Choroid plexus epithelial cell (primary cell): ENCODE measurements at regions not wholly inside any gene's neighbourhood (a gene's known extent, or its start where the extent isn't known, plus 50 kb on each side); places are given as distances from the start of the nearest gene placed in this dataset.

Source experiments
- DNase-seq: peaks from one replicate; pipeline ENCODE4 v3.0.0-alpha.2; 2010; ENCODE audit warnings: low read depth
- H3K4me3 ChIP-seq: 2 replicates; pipeline ENCODE4 v1.5.1; 2011; ENCODE audit warnings: low read depth, mild to moderate bottlenecking, control low read depth, low read length, moderate library complexity
- CTCF ChIP-seq: conservative IDR thresholded peaks from 2 replicates; pipeline ENCODE4 v1.5.1; 2011; ENCODE audit warnings: low read depth, mild to moderate bottlenecking, control low read depth, inconsistent platforms, low read length, moderate library complexity

DNA sequence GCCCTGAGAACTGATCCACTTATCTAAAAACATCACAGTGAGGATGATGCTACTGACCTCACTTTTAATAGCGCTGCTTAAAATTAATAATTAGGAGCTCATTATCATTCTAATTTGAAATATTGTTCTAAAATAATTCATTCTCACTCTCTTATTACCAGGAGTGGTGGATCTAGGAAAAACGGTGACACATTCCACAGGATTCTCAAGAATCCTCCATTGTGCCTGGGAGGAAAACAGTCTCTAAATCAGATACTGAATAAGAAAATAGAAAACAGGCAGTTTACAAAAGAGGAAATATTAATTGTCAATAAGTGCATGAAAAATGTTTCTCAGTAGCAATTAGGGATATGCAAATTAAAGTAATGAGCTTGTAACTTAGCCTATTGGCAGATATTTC, 187.4 kb downstream of the TENT5A start:
- no peak overlapping the region for H3K4me3 ChIP-seq
- DNase-seq, result no peak
- no peak for TF ChIP-seq CTCF

GRCh38 chr6:81564470-81565068, 187.9 kb downstream of the TENT5A start:
- H3K4me3 ChIP-seq, result no peak overlapping the region
- no peak for TF ChIP-seq CTCF
- no peak for DNase-seq

DNA sequence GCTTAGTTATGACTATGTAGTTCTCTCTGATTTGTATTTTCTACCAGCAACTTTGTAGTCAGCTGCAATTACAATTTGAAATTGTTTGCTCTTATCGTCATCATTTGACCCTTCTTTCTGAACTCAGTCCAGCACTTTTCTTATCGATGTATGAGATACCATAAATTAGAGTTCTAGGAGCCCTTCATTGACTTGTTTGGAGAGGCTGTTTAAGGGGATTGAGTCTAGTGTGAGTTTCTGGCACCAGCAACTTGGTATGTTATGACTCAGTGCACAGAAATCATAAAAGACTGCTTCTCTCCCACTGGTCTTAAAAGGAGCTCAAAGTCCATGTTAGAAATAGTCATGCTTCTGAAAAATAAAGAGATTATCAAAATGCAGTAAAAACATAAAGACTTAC, 190.3 kb downstream of the TENT5A start:
- no peak overlapping the region for H3K4me3 ChIP-seq
- TF ChIP-seq CTCF, result no peak
- peak; percentile 83 for DNase-seq

DNA sequence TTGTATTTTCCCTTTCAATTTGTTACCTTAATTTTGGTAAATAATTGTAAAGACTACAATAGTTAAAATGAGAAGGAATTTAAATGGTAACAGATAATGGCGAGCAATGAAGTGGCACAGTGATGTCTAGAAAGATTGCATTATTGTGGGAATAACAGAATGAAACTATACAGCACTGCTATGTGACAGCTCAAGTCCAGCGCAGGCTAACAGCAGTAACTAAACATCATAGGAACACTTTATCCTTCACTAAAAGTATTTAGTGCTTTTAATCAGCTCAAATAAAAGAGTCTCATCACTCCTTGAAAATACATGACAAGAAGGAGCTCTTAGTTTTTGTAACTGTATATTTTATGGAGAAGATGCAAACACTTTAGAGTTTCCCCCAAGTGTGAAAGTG, 190.8 kb downstream of the TENT5A start:
- no peak overlapping the region for H3K4me3 ChIP-seq
- no peak for DNase-seq
- TF ChIP-seq CTCF, result no peak

- no peak for DNase-seq
- no peak for TF ChIP-seq CTCF
- no peak overlapping the region for H3K4me3 ChIP-seq
These were observed 191.4 kb downstream of the TENT5A start for GRCh38 chr6:81561071-81561564.

- DNase-seq, result no peak
- TF ChIP-seq CTCF, result no peak
- H3K4me3 ChIP-seq, result no peak overlapping the region
These were observed 194.7 kb downstream of the TENT5A start for GRCh38 chr6:81557811-81558210.

DNA sequence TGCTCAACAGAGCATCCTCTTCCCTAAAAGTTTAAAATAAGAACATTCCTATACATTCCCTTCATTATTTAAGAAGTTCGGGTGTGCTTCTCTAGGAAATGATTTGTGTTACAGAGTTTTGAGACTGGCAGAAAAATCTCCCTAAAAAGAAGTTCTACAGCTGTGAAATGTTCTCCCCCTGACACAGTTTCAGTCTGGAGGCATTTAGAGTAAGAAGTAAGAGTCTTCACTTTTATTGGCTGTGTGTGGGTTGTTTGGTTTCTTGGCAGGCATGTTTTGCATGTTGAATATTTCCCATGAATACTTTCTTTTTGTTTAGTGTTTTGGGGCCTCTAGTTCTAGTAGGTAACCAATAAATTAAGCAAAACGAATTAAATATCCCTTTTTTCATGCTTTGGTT, 195.9 kb downstream of the TENT5A start:
- no peak overlapping the region for H3K4me3 ChIP-seq
- no peak for TF ChIP-seq CTCF
- no peak for DNase-seq
